GM23338 (cell line): ENCODE measurements at regions not wholly inside any gene's neighbourhood (a gene's known extent, or its start where the extent isn't known, plus 50 kb on each side); places are given as distances from the start of the nearest gene placed in this dataset.

Source experiments
- ATAC-seq: fragments of 200-7000 bp; cut with Tn5 transposase; 3 replicates; pipeline ENCODE4 v1.9.1; 2020
- DNase-seq: peaks from one replicate; pipeline ENCODE4 v3.0.0-alpha.2; 2015; ENCODE audit warnings: low spot score
- H2AFZ ChIP-seq: fragments of 200-600 bp; sonication (generic); 2 replicates; pipeline ENCODE4 v1.8.0; 2016; ENCODE audit warnings: antibody characterized with exemption, mild to moderate bottlenecking, moderate library complexity
- H3F3A ChIP-seq: fragments of 200-600 bp; sonication (generic); replicated peaks from 2 replicates; pipeline ENCODE4 v1.8.0; 2017; ENCODE audit warnings: antibody characterized with exemption, mixed run types, low read depth
- H3K27ac ChIP-seq: fragments of 200-600 bp; sonication (generic); 2 replicates; pipeline ENCODE4 v1.6.1; 2016; ENCODE audit warnings: low read depth
- H3K27me3 ChIP-seq: fragments of 200-600 bp; sonication (generic); 2 replicates; pipeline ENCODE4 v1.8.0; 2016; ENCODE audit warnings: mild to moderate bottlenecking, mixed run types, moderate library complexity; ENCODE audit not compliant: insufficient read depth
- H3K36me3 ChIP-seq: fragments of 200-600 bp; sonication (generic); 2 replicates; pipeline ENCODE4 v1.8.0; 2016; ENCODE audit warnings: mild to moderate bottlenecking; ENCODE audit not compliant: insufficient read depth
- H3K4me1 ChIP-seq: fragments of 200-600 bp; sonication (generic); 2 replicates; pipeline ENCODE4 v1.8.0; 2016; ENCODE audit warnings: mild to moderate bottlenecking, moderate library complexity; ENCODE audit not compliant: insufficient read depth
- H3K4me2 ChIP-seq: fragments of 200-600 bp; sonication (generic); 2 replicates; pipeline ENCODE4 v1.7.1; 2017; ENCODE audit warnings: mixed run types
- H3K4me3 ChIP-seq: fragments of 200-600 bp; sonication (generic); 2 replicates; pipeline ENCODE4 v1.6.1; 2016; ENCODE audit warnings: mixed run types
- H3K79me2 ChIP-seq: fragments of 200-600 bp; sonication (generic); replicated peaks from 2 replicates; pipeline ENCODE4 v1.8.0; 2017; ENCODE audit warnings: mild to moderate bottlenecking; ENCODE audit not compliant: insufficient read depth
- H3K9me2 ChIP-seq: fragments of 200-600 bp; sonication (generic); 2 replicates; pipeline ENCODE4 v1.8.0; 2017; ENCODE audit not compliant: insufficient read depth
- H4K20me1 ChIP-seq: fragments of 200-600 bp; sonication (generic); replicated peaks from 2 replicates; pipeline ENCODE4 v1.8.0; 2017; ENCODE audit warnings: mild to moderate bottlenecking; ENCODE audit not compliant: insufficient read depth
- H3K27ac Mint-ChIP-seq: 2 replicates; pipeline ENCODE4 v1.8.0; 2020; ENCODE audit warnings: inconsistent platforms, mild to moderate bottlenecking, moderate library complexity, mixed read lengths
- H3K27me3 Mint-ChIP-seq: 3 replicates; pipeline ENCODE4 v1.8.0; 2022; ENCODE audit warnings: low read depth, mild to moderate bottlenecking, moderate library complexity, mixed read lengths, inconsistent platforms; ENCODE audit not compliant: insufficient read depth, poor library complexity
- H3K36me3 Mint-ChIP-seq: 3 replicates; pipeline ENCODE4 v1.8.0; 2021; ENCODE audit warnings: low read depth, mild to moderate bottlenecking, inconsistent platforms, moderate library complexity, mixed read lengths
- H3K4me1 Mint-ChIP-seq: 3 replicates; pipeline ENCODE4 v1.8.0; 2020; ENCODE audit warnings: mild to moderate bottlenecking, inconsistent platforms, mixed read lengths
- H3K4me3 Mint-ChIP-seq: 3 replicates; pipeline ENCODE4 v1.8.0; 2021; ENCODE audit warnings: moderate library complexity, mild to moderate bottlenecking, inconsistent platforms, mixed read lengths
- H3K9me3 Mint-ChIP-seq: 3 replicates; pipeline ENCODE4 v1.8.0; 2020; ENCODE audit warnings: moderate library complexity, mild to moderate bottlenecking, inconsistent platforms, mixed read lengths
- CREB1 ChIP-seq: fragments of 250-450 bp; sonication (Bioruptor Pico); IDR thresholded peaks from 2 replicates; pipeline ENCODE4 v1.5.0; 2020; ENCODE audit warnings: low read depth, mild to moderate bottlenecking, moderate library complexity
- CTCF ChIP-seq, 2 experiments: fragments of 200-600 bp in 1 of 2; sonication (generic) in 1 of 2; conservative IDR thresholded peaks; 2 replicates each; pipeline versions ENCODE4 v1.5.1 to v1.6.1; 2016 to 2017; ENCODE audit warnings: antibody characterized with exemption in 2 of 2, low read depth in 2 of 2, mild to moderate bottlenecking in 2 of 2, moderate library complexity in 1 of 2
- ETS1 ChIP-seq: IDR thresholded peaks from 2 replicates; pipeline ENCODE4 v1.6.1; 2016; ENCODE audit warnings: antibody characterized with exemption
- EZH2 ChIP-seq: fragments of 200-600 bp; sonication (generic); IDR thresholded peaks from one replicate; pipeline ENCODE4 v1.8.0; 2017; ENCODE audit warnings: antibody characterized with exemption, mild to moderate bottlenecking, low read depth; ENCODE audit not compliant: unreplicated experiment
- EZH2phosphoT487 ChIP-seq: fragments of 200-600 bp; sonication (generic); IDR thresholded peaks from one replicate; pipeline ENCODE4 v1.8.1; 2018; ENCODE audit warnings: antibody characterized with exemption; ENCODE audit not compliant: unreplicated experiment
- JUNB ChIP-seq: IDR thresholded peaks from one replicate; pipeline ENCODE4 v1.6.1; 2016; ENCODE audit warnings: antibody characterized with exemption; ENCODE audit not compliant: unreplicated experiment
- NANOG ChIP-seq: IDR thresholded peaks from 2 replicates; pipeline ENCODE4 v1.6.1; 2016; ENCODE audit warnings: antibody characterized with exemption, borderline replicate concordance
- POLR2AphosphoS5 ChIP-seq: IDR thresholded peaks from 2 replicates; pipeline ENCODE4 v1.6.1; 2016; ENCODE audit warnings: antibody characterized with exemption, low read depth
- STAT1 ChIP-seq: IDR thresholded peaks from one replicate; pipeline ENCODE4 v1.6.1; 2016; ENCODE audit warnings: antibody characterized with exemption; ENCODE audit not compliant: unreplicated experiment
- ZNF114 ChIP-seq: fragments of 250-450 bp; sonication (Bioruptor Pico); IDR thresholded peaks from 2 replicates; pipeline ENCODE4 v1.5.0; 2020; ENCODE audit warnings: mild to moderate bottlenecking, moderate library complexity
- ZNF331 ChIP-seq: fragments of 250-450 bp; sonication (Bioruptor Pico); IDR thresholded peaks from 2 replicates; pipeline ENCODE4 v1.5.0; 2020; ENCODE audit warnings: low read depth, mild to moderate bottlenecking, moderate library complexity
- TF ChIP-seq, protein P1 (sequence below): fragments of 250-450 bp; sonication (Bioruptor Pico); IDR thresholded peaks from 2 replicates; pipeline ENCODE4 v1.5.0; 2020; ENCODE audit warnings: mild to moderate bottlenecking, moderate library complexity
- TF ChIP-seq, protein P2 (sequence below): IDR thresholded peaks from one replicate; pipeline ENCODE4 v1.6.1; 2018; ENCODE audit warnings: antibody characterized with exemption; ENCODE audit not compliant: unreplicated experiment

- no peaks in the 10 kb centered on the region for H3K36me3 Mint-ChIP-seq
- H3K4me3 Mint-ChIP-seq, result no peak overlapping the region
- Histone ChIP-seq H3K4me1 (no peaks in the 10 kb centered on the region), H3K27me3 (no peaks in the 10 kb centered on the region), H3K4me3 (no peak overlapping the region), H4K20me1 (no peaks in the 10 kb centered on the region), H3K79me2 (no peaks in the 10 kb centered on the region), H3K9me2 (no peaks in the 10 kb centered on the region), H2AFZ (no peak overlapping the region), H3K36me3 (no peaks in the 10 kb centered on the region), H3F3A (no peaks in the 10 kb centered on the region), H3K27ac (no peak overlapping the region), H3K4me2 (no peak overlapping the region)
- H3K27me3 Mint-ChIP-seq, result no peaks in the 10 kb centered on the region
- H3K27ac Mint-ChIP-seq, result no peak overlapping the region
- no peak for ATAC-seq
- H3K9me3 Mint-ChIP-seq, result no peaks in the 10 kb centered on the region
- TF ChIP-seq JUNB (no peak), CREB1 (CRISPR knock-in tag) (no peak), EZH2 (no peak), EZH2phosphoT487 (no peak), CTCF (conservative IDR thresholded peaks at IDR 0.05; ENCODE audit: low read depth in 2 of 2) (no peak), ZNF114 (CRISPR knock-in tag) (no peak), STAT1 (no peak), POLR2AphosphoS5 (no peak), ZNF331 (CRISPR knock-in tag) (no peak), NANOG (no peak), ETS1 (no peak)
- TF ChIP-seq, protein P1, sequence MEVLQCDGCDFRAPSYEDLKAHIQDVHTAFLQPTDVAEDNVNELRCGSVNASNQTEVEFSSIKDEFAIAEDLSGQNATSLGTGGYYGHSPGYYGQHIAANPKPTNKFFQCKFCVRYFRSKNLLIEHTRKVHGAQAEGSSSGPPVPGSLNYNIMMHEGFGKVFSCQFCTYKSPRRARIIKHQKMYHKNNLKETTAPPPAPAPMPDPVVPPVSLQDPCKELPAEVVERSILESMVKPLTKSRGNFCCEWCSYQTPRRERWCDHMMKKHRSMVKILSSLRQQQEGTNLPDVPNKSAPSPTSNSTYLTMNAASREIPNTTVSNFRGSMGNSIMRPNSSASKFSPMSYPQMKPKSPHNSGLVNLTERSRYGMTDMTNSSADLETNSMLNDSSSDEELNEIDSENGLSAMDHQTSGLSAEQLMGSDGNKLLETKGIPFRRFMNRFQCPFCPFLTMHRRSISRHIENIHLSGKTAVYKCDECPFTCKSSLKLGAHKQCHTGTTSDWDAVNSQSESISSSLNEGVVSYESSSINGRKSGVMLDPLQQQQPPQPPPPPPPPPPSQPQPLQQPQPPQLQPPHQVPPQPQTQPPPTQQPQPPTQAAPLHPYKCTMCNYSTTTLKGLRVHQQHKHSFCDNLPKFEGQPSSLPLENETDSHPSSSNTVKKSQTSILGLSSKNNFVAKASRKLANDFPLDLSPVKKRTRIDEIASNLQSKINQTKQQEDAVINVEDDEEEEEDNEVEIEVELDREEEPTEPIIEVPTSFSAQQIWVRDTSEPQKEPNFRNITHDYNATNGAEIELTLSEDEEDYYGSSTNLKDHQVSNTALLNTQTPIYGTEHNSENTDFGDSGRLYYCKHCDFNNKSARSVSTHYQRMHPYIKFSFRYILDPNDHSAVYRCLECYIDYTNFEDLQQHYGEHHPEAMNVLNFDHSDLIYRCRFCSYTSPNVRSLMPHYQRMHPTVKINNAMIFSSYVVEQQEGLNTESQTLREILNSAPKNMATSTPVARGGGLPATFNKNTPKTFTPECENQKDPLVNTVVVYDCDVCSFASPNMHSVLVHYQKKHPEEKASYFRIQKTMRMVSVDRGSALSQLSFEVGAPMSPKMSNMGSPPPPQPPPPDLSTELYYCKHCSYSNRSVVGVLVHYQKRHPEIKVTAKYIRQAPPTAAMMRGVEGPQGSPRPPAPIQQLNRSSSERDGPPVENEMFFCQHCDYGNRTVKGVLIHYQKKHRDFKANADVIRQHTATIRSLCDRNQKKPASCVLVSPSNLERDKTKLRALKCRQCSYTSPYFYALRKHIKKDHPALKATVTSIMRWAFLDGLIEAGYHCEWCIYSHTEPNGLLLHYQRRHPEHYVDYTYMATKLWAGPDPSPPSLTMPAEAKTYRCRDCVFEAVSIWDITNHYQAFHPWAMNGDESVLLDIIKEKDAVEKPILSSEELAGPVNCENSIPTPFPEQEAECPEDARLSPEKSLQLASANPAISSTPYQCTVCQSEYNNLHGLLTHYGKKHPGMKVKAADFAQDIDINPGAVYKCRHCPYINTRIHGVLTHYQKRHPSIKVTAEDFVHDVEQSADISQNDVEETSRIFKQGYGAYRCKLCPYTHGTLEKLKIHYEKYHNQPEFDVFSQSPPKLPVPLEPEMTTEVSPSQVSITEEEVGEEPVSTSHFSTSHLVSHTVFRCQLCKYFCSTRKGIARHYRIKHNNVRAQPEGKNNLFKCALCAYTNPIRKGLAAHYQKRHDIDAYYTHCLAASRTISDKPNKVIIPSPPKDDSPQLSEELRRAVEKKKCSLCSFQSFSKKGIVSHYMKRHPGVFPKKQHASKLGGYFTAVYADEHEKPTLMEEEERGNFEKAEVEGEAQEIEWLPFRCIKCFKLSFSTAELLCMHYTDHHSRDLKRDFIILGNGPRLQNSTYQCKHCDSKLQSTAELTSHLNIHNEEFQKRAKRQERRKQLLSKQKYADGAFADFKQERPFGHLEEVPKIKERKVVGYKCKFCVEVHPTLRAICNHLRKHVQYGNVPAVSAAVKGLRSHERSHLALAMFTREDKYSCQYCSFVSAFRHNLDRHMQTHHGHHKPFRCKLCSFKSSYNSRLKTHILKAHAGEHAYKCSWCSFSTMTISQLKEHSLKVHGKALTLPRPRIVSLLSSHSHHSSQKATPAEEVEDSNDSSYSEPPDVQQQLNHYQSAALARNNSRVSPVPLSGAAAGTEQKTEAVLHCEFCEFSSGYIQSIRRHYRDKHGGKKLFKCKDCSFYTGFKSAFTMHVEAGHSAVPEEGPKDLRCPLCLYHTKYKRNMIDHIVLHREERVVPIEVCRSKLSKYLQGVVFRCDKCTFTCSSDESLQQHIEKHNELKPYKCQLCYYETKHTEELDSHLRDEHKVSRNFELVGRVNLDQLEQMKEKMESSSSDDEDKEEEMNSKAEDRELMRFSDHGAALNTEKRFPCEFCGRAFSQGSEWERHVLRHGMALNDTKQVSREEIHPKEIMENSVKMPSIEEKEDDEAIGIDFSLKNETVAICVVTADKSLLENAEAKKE, result no peak
- TF ChIP-seq, protein P2, sequence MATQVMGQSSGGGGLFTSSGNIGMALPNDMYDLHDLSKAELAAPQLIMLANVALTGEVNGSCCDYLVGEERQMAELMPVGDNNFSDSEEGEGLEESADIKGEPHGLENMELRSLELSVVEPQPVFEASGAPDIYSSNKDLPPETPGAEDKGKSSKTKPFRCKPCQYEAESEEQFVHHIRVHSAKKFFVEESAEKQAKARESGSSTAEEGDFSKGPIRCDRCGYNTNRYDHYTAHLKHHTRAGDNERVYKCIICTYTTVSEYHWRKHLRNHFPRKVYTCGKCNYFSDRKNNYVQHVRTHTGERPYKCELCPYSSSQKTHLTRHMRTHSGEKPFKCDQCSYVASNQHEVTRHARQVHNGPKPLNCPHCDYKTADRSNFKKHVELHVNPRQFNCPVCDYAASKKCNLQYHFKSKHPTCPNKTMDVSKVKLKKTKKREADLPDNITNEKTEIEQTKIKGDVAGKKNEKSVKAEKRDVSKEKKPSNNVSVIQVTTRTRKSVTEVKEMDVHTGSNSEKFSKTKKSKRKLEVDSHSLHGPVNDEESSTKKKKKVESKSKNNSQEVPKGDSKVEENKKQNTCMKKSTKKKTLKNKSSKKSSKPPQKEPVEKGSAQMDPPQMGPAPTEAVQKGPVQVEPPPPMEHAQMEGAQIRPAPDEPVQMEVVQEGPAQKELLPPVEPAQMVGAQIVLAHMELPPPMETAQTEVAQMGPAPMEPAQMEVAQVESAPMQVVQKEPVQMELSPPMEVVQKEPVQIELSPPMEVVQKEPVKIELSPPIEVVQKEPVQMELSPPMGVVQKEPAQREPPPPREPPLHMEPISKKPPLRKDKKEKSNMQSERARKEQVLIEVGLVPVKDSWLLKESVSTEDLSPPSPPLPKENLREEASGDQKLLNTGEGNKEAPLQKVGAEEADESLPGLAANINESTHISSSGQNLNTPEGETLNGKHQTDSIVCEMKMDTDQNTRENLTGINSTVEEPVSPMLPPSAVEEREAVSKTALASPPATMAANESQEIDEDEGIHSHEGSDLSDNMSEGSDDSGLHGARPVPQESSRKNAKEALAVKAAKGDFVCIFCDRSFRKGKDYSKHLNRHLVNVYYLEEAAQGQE, result no peak
- DNase-seq, result no peak
- no peaks in the 10 kb centered on the region for H3K4me1 Mint-ChIP-seq
Measured at GRCh38 chr11:32034149-32034548, 56.7 kb upstream of the RCN1 start.
